Small intestine (tissue), 7 donors: ENCODE measurements at regions not wholly inside any gene's neighbourhood (a gene's known extent, or its start where the extent isn't known, plus 50 kb on each side); places are given as distances from the start of the nearest gene placed in this dataset.

Experiments
- DNase-seq, 2 donors: peaks; one replicate each; pipeline versions ENCODE4 v3.0.0 to v3.0.0-alpha.2; 2013
- FAIRE-seq: peaks from 2 replicates; lab custom pipeline; 2012; peaks lifted over from hg19 to GRCh38; lab: Jason Lieb, UNC
- H3K27ac ChIP-seq, 3 donors: one replicate each; pipeline ENCODE4 v1.5.1; 2013; ENCODE audit warnings: low read length in 2 of 3, mild to moderate bottlenecking in 2 of 3, control low read depth in 1 of 3, inconsistent platforms in 1 of 3, low read depth in 1 of 3, moderate library complexity in 1 of 3
- H3K27me3 ChIP-seq, 3 donors: one replicate each; pipeline ENCODE4 v1.6.1; 2013; ENCODE audit warnings: low read length in 3 of 3, inconsistent platforms in 1 of 3; ENCODE audit not compliant: control insufficient read depth in 3 of 3, insufficient read depth in 3 of 3
- H3K36me3 ChIP-seq, 3 donors: one replicate each; pipeline ENCODE4 v1.6.1; 2013; ENCODE audit warnings: low read length in 3 of 3, inconsistent platforms in 1 of 3, low read depth in 1 of 3, mild to moderate bottlenecking in 1 of 3, moderate library complexity in 1 of 3; ENCODE audit not compliant: control insufficient read depth in 3 of 3, insufficient read depth in 2 of 3
- H3K4me1 ChIP-seq, 3 donors: one replicate each; pipeline ENCODE4 v1.6.1; 2013; ENCODE audit warnings: low read length in 2 of 3, inconsistent platforms in 1 of 3, low read depth in 1 of 3, mild to moderate bottlenecking in 1 of 3, moderate library complexity in 1 of 3; ENCODE audit not compliant: control insufficient read depth in 3 of 3, insufficient read depth in 2 of 3
- H3K4me3 ChIP-seq, 3 donors: one replicate each; pipeline ENCODE4 v1.5.1; 2013; ENCODE audit warnings: low read length in 3 of 3, control low read depth in 1 of 3, inconsistent platforms in 1 of 3, low read depth in 1 of 3, mild to moderate bottlenecking in 1 of 3, moderate library complexity in 1 of 3
- H3K9me3 ChIP-seq, 2 donors: one replicate each; pipeline ENCODE4 v1.6.1; 2013; ENCODE audit warnings: low read depth in 1 of 2, low read length in 1 of 2; ENCODE audit not compliant: control insufficient read depth in 2 of 2, insufficient read depth in 1 of 2
- WGBS, 3 donors: extraction: QIAGEN DNeasy Blood & Tissue Kit; methylation state at CpG; one replicate each; pipeline ENCODE4 v1.1.7; 2013; 5-methylcytosine and 5-hydroxymethylcytosine counted together
- donor health status: healthy with polysubstance abuse.
- donor health status: control.
- donor health status: control.
- donor health status: Bipolar disorder and iron deficiency.
- donor health status: healthy.

DNA sequence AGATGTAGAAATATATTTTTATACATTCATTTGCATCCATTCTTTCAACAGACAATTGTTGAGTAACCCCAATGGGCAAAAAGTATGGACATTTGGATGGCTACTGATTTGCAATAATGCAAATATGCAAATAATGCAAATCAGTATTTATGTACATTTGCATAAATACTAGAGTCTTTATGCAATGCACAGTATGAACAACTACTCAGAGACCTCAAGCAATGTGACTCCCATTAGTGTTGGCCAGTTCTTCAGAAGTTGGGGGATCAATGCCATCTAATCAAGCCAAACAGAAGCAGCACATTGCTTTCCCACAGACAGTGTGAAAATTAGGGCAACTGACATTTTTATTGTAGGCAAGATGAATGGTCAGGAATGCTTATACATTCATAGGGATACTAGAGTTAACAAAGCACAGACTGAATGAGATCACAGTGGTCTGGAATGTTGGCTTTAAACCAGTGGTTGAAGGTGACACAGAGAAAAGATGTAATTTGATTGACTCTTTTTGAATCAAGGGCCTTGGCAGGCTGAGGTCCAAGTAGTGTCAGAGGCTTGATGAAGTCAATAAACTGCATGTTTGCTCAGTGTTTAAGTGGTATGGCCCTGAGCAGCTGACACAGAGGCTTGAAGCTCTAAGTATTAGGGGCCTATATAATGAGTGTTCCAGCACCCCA is 256.6 kb downstream of the CTH start:
- DNase-seq = no peak
- FAIRE-seq = no peak
- Histone ChIP-seq H3K36me3 (no peaks in the 10 kb centered on the region), H3K4me1 (no peaks in the 10 kb centered on the region), H3K4me3 (no peak overlapping the region), H3K27me3 (no peaks in the 10 kb centered on the region), H3K27ac (no peak overlapping the region), H3K9me3 (no peaks in the 10 kb centered on the region)

DNA sequence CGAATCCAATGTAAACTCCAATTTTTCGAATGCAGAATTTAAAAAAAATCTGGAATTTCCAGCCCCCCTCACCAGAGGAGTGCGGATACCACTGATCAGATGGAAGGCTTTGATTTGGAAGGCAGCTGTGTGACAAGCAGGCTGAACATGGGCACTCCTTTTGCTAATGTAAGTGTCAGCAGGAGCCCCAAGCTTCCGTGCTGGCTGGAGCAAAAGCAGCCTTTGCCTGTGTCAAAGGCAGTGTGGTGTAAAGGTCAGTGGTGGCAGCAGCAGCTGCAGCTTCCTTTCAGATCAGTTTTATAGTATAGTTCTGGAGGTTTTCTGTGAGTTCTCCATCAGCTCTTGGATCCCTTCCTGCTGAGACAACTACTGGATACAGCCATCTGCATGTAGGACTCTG is 259.9 kb downstream of the CTH start:
- WGBS, 3 donors = 68 to 84% (median 73%) methylated on average over 4 of the region's 4 CpGs
- no peaks in the 10 kb centered on the region for H3K36me3 ChIP-seq
- FAIRE-seq (no peak), DNase-seq (no peak)
- H3K4me1 ChIP-seq = no peaks in the 10 kb centered on the region
- no peaks in the 10 kb centered on the region for H3K27me3 ChIP-seq
- H3K9me3 ChIP-seq = no peaks in the 10 kb centered on the region
- H3K4me3 ChIP-seq = no peak overlapping the region
- no peak overlapping the region for H3K27ac ChIP-seq

DNA sequence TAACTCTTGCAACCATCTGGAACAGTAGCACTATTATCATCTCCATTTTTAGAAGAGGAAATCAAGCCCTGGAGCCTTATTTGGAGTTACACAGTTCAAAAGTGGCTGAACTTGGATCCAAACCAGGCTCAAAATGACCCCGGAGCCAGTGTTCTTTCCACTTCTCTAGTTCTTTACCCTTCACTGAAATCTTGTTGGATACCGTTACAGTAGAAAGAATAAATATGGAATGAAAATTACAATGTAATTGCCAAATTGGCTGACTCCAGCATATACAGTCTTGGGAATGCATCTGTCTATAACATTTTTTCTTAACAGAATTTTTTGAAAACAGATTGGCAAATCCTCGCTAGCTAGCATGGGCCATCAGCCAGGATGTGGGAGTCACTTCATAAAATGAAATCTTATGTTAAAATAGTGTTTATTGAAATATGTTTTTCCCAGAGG is 261.4 kb downstream of the CTH start:
- no peaks in the 10 kb centered on the region for H3K9me3 ChIP-seq
- no peak overlapping the region for H3K27ac ChIP-seq
- no peaks in the 10 kb centered on the region for H3K36me3 ChIP-seq
- no peaks in the 10 kb centered on the region for H3K4me1 ChIP-seq
- H3K4me3 ChIP-seq = no peak overlapping the region
- DNase-seq = no peak
- no peak for FAIRE-seq
- WGBS, 3 donors = 61 to 82% (median 81%) methylated on average over 3 of the region's 3 CpGs
- H3K27me3 ChIP-seq = no peaks in the 10 kb centered on the region

- DNase-seq (no peak), FAIRE-seq (no peak)
- H3K9me3 ChIP-seq = no peaks in the 10 kb centered on the region
- no peaks in the 10 kb centered on the region for H3K36me3 ChIP-seq
- 22 to 55% (median 32%) methylated on average over 3 of the region's 3 CpGs for WGBS, 3 donors
- H3K4me3 ChIP-seq = no peak overlapping the region
- H3K4me1 ChIP-seq = no peaks in the 10 kb centered on the region
- H3K27ac ChIP-seq = no peak overlapping the region
- no peaks in the 10 kb centered on the region for H3K27me3 ChIP-seq
These were observed 264.0 kb downstream of the CTH start for GRCh38 chr1:70674941-70675685.

DNA sequence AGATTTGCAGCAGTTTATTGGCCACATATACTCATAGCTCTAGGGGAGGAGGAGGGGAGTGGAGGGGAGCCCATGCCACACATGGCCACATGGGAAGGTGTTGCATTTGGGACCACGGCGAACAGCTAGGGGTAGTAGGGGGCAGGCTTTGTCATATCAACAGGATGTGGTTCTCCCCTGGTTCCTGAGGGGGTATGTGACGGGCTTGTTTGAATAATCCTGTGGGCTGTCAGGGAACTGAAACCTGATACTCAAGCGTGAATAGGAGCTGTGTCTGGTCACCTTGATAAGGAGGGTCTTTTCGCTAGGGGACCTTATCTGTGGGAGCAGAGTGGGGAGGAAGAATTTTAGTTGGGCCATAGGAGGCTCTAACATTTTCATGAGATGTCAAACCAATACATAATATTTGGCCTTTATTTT is 264.7 kb downstream of the CTH start:
- FAIRE-seq (no peak), DNase-seq (no peak)
- Histone ChIP-seq H3K27me3 (no peaks in the 10 kb centered on the region), H3K4me1 (no peaks in the 10 kb centered on the region), H3K4me3 (no peak overlapping the region), H3K27ac (no peak overlapping the region), H3K9me3 (no peaks in the 10 kb centered on the region), H3K36me3 (no peaks in the 10 kb centered on the region)
- WGBS, 3 donors = 42 to 53% (median 44%) methylated on average over 5 of the region's 5 CpGs

- no peak for FAIRE-seq
- H3K4me1 ChIP-seq = no peaks in the 10 kb centered on the region
- 68 to 85% (median 76%) methylated on average over 11 to 13 of the region's 13 CpGs for WGBS, 3 donors
These were observed 274.5 kb downstream of the CTH start for GRCh38 chr1:70685300-70686286.

GRCh38 chr1:70688580-70688979 is 277.5 kb downstream of the CTH start:
- no peaks in the 10 kb centered on the region for H3K27me3 ChIP-seq
- 49 to 72% (median 64%) methylated on average over 1 of the region's 1 CpG for WGBS, 3 donors
- H3K9me3 ChIP-seq = no peaks in the 10 kb centered on the region
- H3K4me3 ChIP-seq = no peak overlapping the region
- H3K27ac ChIP-seq = no peak overlapping the region
- H3K4me1 ChIP-seq = no peaks in the 10 kb centered on the region
- FAIRE-seq (no peak), DNase-seq (no peak)
- H3K36me3 ChIP-seq = no peaks in the 10 kb centered on the region

More at GRCh38 chr1:70685300-70686286, 274.5 kb downstream of the CTH start:
- Histone ChIP-seq H3K9me3 (no peaks in the 10 kb centered on the region), H3K4me3 (no peak overlapping the region), H3K36me3 (no peaks in the 10 kb centered on the region), H3K27me3 (no peaks in the 10 kb centered on the region), H3K27ac (no peak overlapping the region)
- peak; percentile 60 to 66 for DNase-seq

DNA sequence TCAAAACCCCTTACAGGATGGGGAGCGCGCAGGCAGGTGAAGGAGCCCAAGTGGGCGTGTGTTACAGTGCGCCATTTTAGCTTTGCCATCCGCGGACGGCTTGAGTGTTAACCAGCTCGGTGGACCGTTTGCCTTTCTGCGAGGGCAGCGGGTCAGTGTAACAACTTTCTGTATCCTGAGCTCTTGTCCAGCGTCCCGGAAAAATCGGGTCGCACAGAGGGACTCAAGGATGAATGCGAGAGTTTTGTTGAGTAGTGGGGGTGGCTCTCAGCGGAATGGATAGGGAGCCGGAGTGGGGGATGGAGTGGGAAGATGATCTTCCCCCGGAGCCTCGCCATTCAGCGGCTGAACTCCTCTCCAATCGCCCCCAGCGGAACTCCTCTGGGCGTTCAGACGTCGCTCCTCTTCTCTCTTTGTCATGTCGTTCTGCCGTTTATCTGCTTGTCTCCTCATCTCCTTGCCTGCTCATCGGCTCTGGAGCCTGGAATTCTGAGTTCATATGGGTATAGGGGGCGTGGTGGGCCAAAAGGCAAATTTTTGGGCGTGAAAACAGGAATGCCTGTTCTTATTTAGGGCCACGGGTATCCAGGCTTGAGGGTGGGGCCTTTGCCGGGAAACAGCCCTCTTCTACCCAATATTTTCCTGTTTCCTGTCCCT is 295.4 kb downstream of the CTH start:
- no peaks in the 10 kb centered on the region for H3K36me3 ChIP-seq
- no peaks in the 10 kb centered on the region for H3K9me3 ChIP-seq
- FAIRE-seq (no peak), DNase-seq (peak in 1 of 2 donors; percentile 5)
- H3K27me3 ChIP-seq = peaks cover 0 to 7% (median 0%) of the 10 kb centered on the region in 3 donors
- WGBS, 3 donors = 23 to 25% (median 24%) methylated on average over 32 to 33 of the region's 33 CpGs
- peak overlapping the region in 1 of 3 donors; percentile 31 for H3K4me3 ChIP-seq
- no peaks in the 10 kb centered on the region for H3K4me1 ChIP-seq
- no peak overlapping the region for H3K27ac ChIP-seq
